Caco-2 (cell line): ENCODE measurements at regions not wholly inside any gene's neighbourhood (a gene's known extent, or its start where the extent isn't known, plus 50 kb on each side); places are given as distances from the start of the nearest gene placed in this dataset.
"Not testable (repeated sequence)": the region's sequence is repeated elsewhere in the genome, so short reads cannot be mapped to it uniquely, and the experiment has no call there.

Experiments used
- BruUV-seq: library from RNA; stranded (reverse); fragments of 400-500 nt; replicated peaks from 2 replicates; lab custom pipeline; 2021; lab: Mats Ljungman, UMichigan
- CTCF ChIA-PET: fragments of 300-600 bp; sonication (Branson Sonifier 250); formaldehyde crosslinking; loops from one replicate; lab custom pipeline; 2022; ENCODE audit warnings: antibody characterized with exemption; lab: Charles Lee
- POLR2A ChIA-PET: fragments of 300-600 bp; sonication (Branson Sonifier 250); formaldehyde crosslinking; loops from one replicate; lab custom pipeline; 2022; ENCODE audit warnings: antibody characterized with exemption; lab: Charles Lee
- DNase-seq, 2 experiments: peaks; one replicate each; pipeline versions ENCODE4 v3.0.0 to v3.0.0-alpha.2; 2020 to 2022
- H3K27me3 ChIP-seq: replicated peaks from 2 replicates; pipeline ENCODE4 v1.6.0; 2011; ENCODE audit warnings: low read length; ENCODE audit not compliant: control insufficient read depth, insufficient read depth
- H3K36me3 ChIP-seq: 2 replicates; pipeline ENCODE4 v1.5.1; 2011; ENCODE audit warnings: low read length; ENCODE audit not compliant: control insufficient read depth, insufficient read depth
- H3K4me1 ChIP-seq: fragments of 250-450 bp; sonication (Bioruptor Pico); 2 replicates; pipeline ENCODE4 v1.5.1; 2020; ENCODE audit warnings: mild to moderate bottlenecking
- H3K4me3 ChIP-seq: 2 replicates; pipeline ENCODE4 v1.5.1; 2011; ENCODE audit warnings: low read depth, mild to moderate bottlenecking, control low read depth, low read length
- H3K9me3 ChIP-seq: fragments of 250-450 bp; sonication (Bioruptor Pico); 2 replicates; pipeline ENCODE4 v1.5.1; 2020; ENCODE audit warnings: mild to moderate bottlenecking, moderate library complexity
- H3K27ac Mint-ChIP-seq: one replicate; pipeline ENCODE4 v1.8.0; 2022; ENCODE audit warnings: mixed read lengths; ENCODE audit not compliant: unreplicated experiment
- H3K27me3 Mint-ChIP-seq: one replicate; pipeline ENCODE4 v1.8.0; 2022; ENCODE audit warnings: mixed read lengths; ENCODE audit not compliant: insufficient read depth, unreplicated experiment
- H3K36me3 Mint-ChIP-seq: one replicate; pipeline ENCODE4 v1.8.0; 2022; ENCODE audit warnings: mild to moderate bottlenecking, mixed read lengths; ENCODE audit not compliant: insufficient read depth, unreplicated experiment
- H3K4me1 Mint-ChIP-seq: one replicate; pipeline ENCODE4 v1.8.0; 2022; ENCODE audit warnings: low read depth, mixed read lengths; ENCODE audit not compliant: unreplicated experiment
- H3K4me3 Mint-ChIP-seq: one replicate; pipeline ENCODE4 v1.8.0; 2022; ENCODE audit warnings: mild to moderate bottlenecking, moderate library complexity, mixed read lengths; ENCODE audit not compliant: unreplicated experiment
- H3K9me3 Mint-ChIP-seq: one replicate; pipeline ENCODE4 v1.8.0; 2022; ENCODE audit warnings: mixed read lengths; ENCODE audit not compliant: unreplicated experiment
- CTCF ChIP-seq, 2 experiments: fragments of 200-600 bp in 1 of 2; IDR thresholded peaks; 1 replicate in 1 of 2; 2 replicates in 1 of 2; pipeline versions ENCODE4 v1.5.1 to v1.8.0; 2011 to 2022; ENCODE audit warnings: antibody characterized with exemption in 1 of 2, control low read depth in 1 of 2, inconsistent platforms in 1 of 2, low read depth in 1 of 2, low read length in 1 of 2, mild to moderate bottlenecking in 1 of 2, moderate library complexity in 1 of 2; ENCODE audit not compliant: insufficient read depth in 1 of 2, severe bottlenecking in 1 of 2, unreplicated experiment in 1 of 2
- intact Hi-C: fragments of 100-400 bp; cut with micrococcal nuclease; formaldehyde crosslinking; loops from one replicate; pipeline ENCODE4 v1.10.0; 2022; ENCODE audit not compliant: unreplicated experiment

- Mint-ChIP-seq H3K4me3 (no peak overlapping the region), H3K4me1 (peaks cover 27% of the 10 kb centered on the region), H3K27ac (no peak overlapping the region), H3K9me3 (no peaks in the 10 kb centered on the region), H3K36me3 (no peaks in the 10 kb centered on the region), H3K27me3 (no peaks in the 10 kb centered on the region)
- intact Hi-C loops = no loop called here
- Histone ChIP-seq H3K27me3 (no peaks in the 10 kb centered on the region), H3K9me3 (no peaks in the 10 kb centered on the region), H3K4me1 (peaks cover 19% of the 10 kb centered on the region), H3K36me3 (no peaks in the 10 kb centered on the region), H3K4me3 (no peak overlapping the region)
- POLR2A ChIA-PET = no interaction called here
- no peak for DNase-seq
- no peak for TF ChIP-seq CTCF (IDR thresholded peaks at IDR 0.05; ENCODE audit: insufficient read depth in 1 of 2, low read depth in 1 of 2, low read length in 1 of 2, severe bottlenecking in 1 of 2, unreplicated experiment in 1 of 2)
- CTCF ChIA-PET = no interaction called here
- BruUV-seq = no TSS peak
These were observed 99.1 kb upstream of the HES1 start for GRCh38 chr3:194036842-194037241.

- H3K27me3 Mint-ChIP-seq, H3K36me3 ChIP-seq, H3K9me3 ChIP-seq, H3K9me3 Mint-ChIP-seq, H3K36me3 Mint-ChIP-seq, intact Hi-C loops, H3K4me3 ChIP-seq, H3K27ac Mint-ChIP-seq, BruUV-seq, POLR2A ChIA-PET, H3K27me3 ChIP-seq, DNase-seq, H3K4me3 Mint-ChIP-seq: not testable (repeated sequence)
- CTCF ChIA-PET = interaction anchor here (0.6 kb wide), 1 partner anchor 96 kb away, joined by 6 read pairs; no protein-coding TSS in a partner anchor
- peaks cover 19% of the 10 kb centered on the region for H3K4me1 ChIP-seq
- H3K4me1 Mint-ChIP-seq = peaks cover 20% of the 10 kb centered on the region
These were observed 97.6 kb upstream of the HES1 start for GRCh38 chr3:194038346-194038745.

- intact Hi-C loops = no loop called here
- ChIA-PET POLR2A (no interaction called here), CTCF (no interaction called here)
- H3K4me3 ChIP-seq = no peak overlapping the region
- H3K36me3 Mint-ChIP-seq = no peaks in the 10 kb centered on the region
- H3K27ac Mint-ChIP-seq = no peak overlapping the region
- H3K27me3 ChIP-seq = no peaks in the 10 kb centered on the region
- DNase-seq = no peak
- BruUV-seq = no TSS peak
- no peak for TF ChIP-seq CTCF (IDR thresholded peaks at IDR 0.05; ENCODE audit: insufficient read depth in 1 of 2, low read depth in 1 of 2, low read length in 1 of 2, severe bottlenecking in 1 of 2, unreplicated experiment in 1 of 2)
- H3K4me1 Mint-ChIP-seq = peaks cover 17% of the 10 kb centered on the region
- H3K36me3 ChIP-seq = no peaks in the 10 kb centered on the region
- no peaks in the 10 kb centered on the region for H3K9me3 Mint-ChIP-seq
- no peaks in the 10 kb centered on the region for H3K27me3 Mint-ChIP-seq
- H3K4me1 ChIP-seq = peaks cover 19% of the 10 kb centered on the region
- H3K9me3 ChIP-seq = no peaks in the 10 kb centered on the region
- no peak overlapping the region for H3K4me3 Mint-ChIP-seq
These were observed 97.0 kb upstream of the HES1 start for GRCh38 chr3:194038960-194039359.
